ENCODE measurements at regions not wholly inside any gene's neighbourhood (a gene's known extent, or its start where the extent isn't known, plus 50 kb on each side); places are given as distances from the start of the nearest gene placed in this dataset.

GRCh38 chr15:95591886-95592285 is 738.6 kb upstream of the NR2F2 start:
- H2AFZ ChIP-seq, result no peak overlapping the region
- H3K27me3 Mint-ChIP-seq (ENCODE audit: insufficient read depth, low read depth, poor library complexity), result no peaks in the 10 kb centered on the region
- H3K4me1 Mint-ChIP-seq, result peaks cover 6% of the 10 kb centered on the region
- no peaks in the 10 kb centered on the region for H3F3A ChIP-seq (replicated peaks; ENCODE audit: low read depth)
- no peaks in the 10 kb centered on the region for H4K20me1 ChIP-seq (replicated peaks; ENCODE audit: insufficient read depth)
- H3K4me1 ChIP-seq (ENCODE audit: insufficient read depth), result peaks cover 2% of the 10 kb centered on the region; the same call in 1 of the 2 replicates
- no peaks in the 10 kb centered on the region for H3K36me3 Mint-ChIP-seq (ENCODE audit: low read depth)
- TF ChIP-seq ZNF462 (CRISPR knock-in tag; IDR thresholded peaks at IDR 0.05), result no peak
- TF ChIP-seq EZH2 (IDR thresholded peaks at IDR 0.05; ENCODE audit: low read depth, unreplicated experiment), result no peak
- no peak for TF ChIP-seq REST (IDR thresholded peaks at IDR 0.05; ENCODE audit: unreplicated experiment)
- TF ChIP-seq ETS1 (IDR thresholded peaks at IDR 0.05), result no peak
- TF ChIP-seq JUNB (IDR thresholded peaks at IDR 0.05; ENCODE audit: unreplicated experiment), result no peak
- no peak for TF ChIP-seq CTCF (conservative IDR thresholded peaks at IDR 0.05; ENCODE audit: low read depth in 2 of 2)
- no peak for TF ChIP-seq EZH2phosphoT487 (IDR thresholded peaks at IDR 0.05; ENCODE audit: unreplicated experiment)
- TF ChIP-seq ZNF114 (CRISPR knock-in tag; IDR thresholded peaks at IDR 0.05), result no peak
- no peak overlapping the region for H3K4me2 ChIP-seq
- H3K79me2 ChIP-seq (replicated peaks; ENCODE audit: insufficient read depth), result no peaks in the 10 kb centered on the region
- no peak overlapping the region for H3K4me3 ChIP-seq
- no peak overlapping the region for H3K27ac Mint-ChIP-seq
- no peaks in the 10 kb centered on the region for H3K9me3 Mint-ChIP-seq
- no peak overlapping the region for H3K27ac ChIP-seq (ENCODE audit: low read depth)
- H3K9me2 ChIP-seq (ENCODE audit: insufficient read depth), result no peaks in the 10 kb centered on the region
- ATAC-seq, result no peak
- no peaks in the 10 kb centered on the region for H3K27me3 ChIP-seq (ENCODE audit: insufficient read depth)
- no peaks in the 10 kb centered on the region for H3K36me3 ChIP-seq (ENCODE audit: insufficient read depth)
- H3K4me3 Mint-ChIP-seq, result no peak overlapping the region
- DNase-seq (ENCODE audit: low spot score), result no peak
